Kidney epithelial cell (primary cell): ENCODE measurements at regions not wholly inside any gene's neighbourhood (a gene's known extent, or its start where the extent isn't known, plus 50 kb on each side); places are given as distances from the start of the nearest gene placed in this dataset.

Experiments
- DNase-seq: peaks from one replicate; pipeline ENCODE4 v3.0.0-alpha.2; 2010; ENCODE audit warnings: low read depth
- H3K27me3 ChIP-seq: 2 replicates; pipeline ENCODE4 v1.6.0; 2011; ENCODE audit warnings: low read length; ENCODE audit not compliant: control insufficient read depth, insufficient read depth
- H3K36me3 ChIP-seq: 2 replicates; pipeline ENCODE4 v1.5.1; 2011; ENCODE audit warnings: low read length; ENCODE audit not compliant: control insufficient read depth, insufficient read depth
- H3K4me3 ChIP-seq: 2 replicates; pipeline ENCODE4 v1.5.1; 2011; ENCODE audit warnings: low read depth, mild to moderate bottlenecking, control low read depth, low read length
- CTCF ChIP-seq: IDR thresholded peaks from 2 replicates; pipeline ENCODE4 v1.5.1; 2011; ENCODE audit warnings: mild to moderate bottlenecking, moderate library complexity, low read length, control low read depth, inconsistent platforms; ENCODE audit not compliant: insufficient read depth, poor library complexity, severe bottlenecking

GRCh38 chr16:72501739-72502593 lies 330.0 kb upstream of the PMFBP1 start:
- no peaks in the 10 kb centered on the region for H3K27me3 ChIP-seq
- DNase-seq, result peak; percentile 18
- no peak overlapping the region for H3K4me3 ChIP-seq
- peak; percentile 89 for TF ChIP-seq CTCF
- no peaks in the 10 kb centered on the region for H3K36me3 ChIP-seq

- H3K27me3 ChIP-seq, result no peaks in the 10 kb centered on the region
- no peak overlapping the region for H3K4me3 ChIP-seq
- TF ChIP-seq CTCF, result no peak
- DNase-seq, result no peak
- no peaks in the 10 kb centered on the region for H3K36me3 ChIP-seq
These were observed 328.6 kb upstream of the PMFBP1 start for GRCh38 chr16:72500545-72500944.

- DNase-seq, result no peak
- no peak for TF ChIP-seq CTCF
- H3K27me3 ChIP-seq, result no peaks in the 10 kb centered on the region
- no peaks in the 10 kb centered on the region for H3K36me3 ChIP-seq
- H3K4me3 ChIP-seq, result no peak overlapping the region
These were observed 321.9 kb upstream of the PMFBP1 start for GRCh38 chr16:72493716-72494415.

- H3K36me3 ChIP-seq, result no peaks in the 10 kb centered on the region
- DNase-seq, result no peak
- no peak overlapping the region for H3K4me3 ChIP-seq
- TF ChIP-seq CTCF, result no peak
- no peaks in the 10 kb centered on the region for H3K27me3 ChIP-seq
These were observed 315.3 kb upstream of the PMFBP1 start for GRCh38 chr16:72487283-72487682.

- no peaks in the 10 kb centered on the region for H3K27me3 ChIP-seq
- H3K4me3 ChIP-seq, result no peak overlapping the region
- no peak for DNase-seq
- H3K36me3 ChIP-seq, result no peaks in the 10 kb centered on the region
- no peak for TF ChIP-seq CTCF
These were observed 310.7 kb upstream of the PMFBP1 start for GRCh38 chr16:72482695-72483094.
